Glutamatergic neuron (in vitro differentiated cells): ENCODE measurements at regions not wholly inside any gene's neighbourhood (a gene's known extent, or its start where the extent isn't known, plus 50 kb on each side); places are given as distances from the start of the nearest gene placed in this dataset.
"Not testable (repeated sequence)": the region's sequence is repeated elsewhere in the genome, so short reads cannot be mapped to it uniquely, and the experiment has no call there.

Source experiments
- DNase-seq: peaks from one replicate; pipeline ENCODE4 v3.0.0; 2022
- H3K27ac Mint-ChIP-seq: one replicate; pipeline ENCODE4 v1.8.0; 2020; ENCODE audit warnings: mild to moderate bottlenecking, mixed read lengths, inconsistent platforms; ENCODE audit not compliant: unreplicated experiment
- H3K27me3 Mint-ChIP-seq: one replicate; pipeline ENCODE4 v1.8.0; 2020; ENCODE audit warnings: mild to moderate bottlenecking, moderate library complexity, mixed read lengths, inconsistent platforms; ENCODE audit not compliant: unreplicated experiment
- H3K36me3 Mint-ChIP-seq: one replicate; pipeline ENCODE4 v1.8.0; 2020; ENCODE audit warnings: mild to moderate bottlenecking, mixed read lengths, inconsistent platforms; ENCODE audit not compliant: unreplicated experiment
- H3K4me1 Mint-ChIP-seq: one replicate; pipeline ENCODE4 v1.8.0; 2020; ENCODE audit warnings: mild to moderate bottlenecking, low read depth, mixed read lengths, inconsistent platforms; ENCODE audit not compliant: unreplicated experiment
- H3K4me3 Mint-ChIP-seq: one replicate; pipeline ENCODE4 v1.8.0; 2020; ENCODE audit warnings: mild to moderate bottlenecking, mixed read lengths, inconsistent platforms; ENCODE audit not compliant: unreplicated experiment
- H3K9me3 Mint-ChIP-seq: one replicate; pipeline ENCODE4 v1.8.0; 2020; ENCODE audit warnings: mild to moderate bottlenecking, moderate library complexity, mixed read lengths, inconsistent platforms; ENCODE audit not compliant: unreplicated experiment
- TF ChIP-seq, protein P1 (sequence below): fragments of 200-600 bp; sonication (generic); IDR thresholded peaks from one replicate; pipeline ENCODE4 v1.5.0; 2021; ENCODE audit not compliant: partially characterized antibody, unreplicated experiment

DNA sequence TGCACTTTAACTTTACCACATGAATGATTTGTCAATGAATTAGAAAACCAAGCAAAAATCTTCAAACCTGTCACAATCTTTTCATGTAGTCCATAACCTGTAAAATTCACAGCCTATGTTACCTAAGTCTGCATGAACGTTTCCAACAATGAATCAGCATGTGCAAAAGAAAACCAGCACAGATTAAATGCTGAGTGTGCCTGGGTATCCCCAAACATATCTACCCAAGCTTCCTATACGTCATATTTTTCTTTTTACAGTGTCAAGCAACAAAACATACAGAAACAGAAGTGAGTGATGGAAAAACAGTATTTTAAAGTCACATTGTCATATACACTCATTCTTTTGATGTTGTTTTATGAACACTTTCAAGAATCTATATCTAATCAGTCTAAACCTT lies 713.5 kb downstream of the RFPL4B start:
- H3K9me3 Mint-ChIP-seq = no peaks in the 10 kb centered on the region
- no peak overlapping the region for H3K27ac Mint-ChIP-seq
- H3K4me3 Mint-ChIP-seq = no peak overlapping the region
- DNase-seq = no peak
- no peaks in the 10 kb centered on the region for H3K36me3 Mint-ChIP-seq
- H3K4me1 Mint-ChIP-seq = peaks cover 2% of the 10 kb centered on the region
- TF ChIP-seq, protein P1, sequence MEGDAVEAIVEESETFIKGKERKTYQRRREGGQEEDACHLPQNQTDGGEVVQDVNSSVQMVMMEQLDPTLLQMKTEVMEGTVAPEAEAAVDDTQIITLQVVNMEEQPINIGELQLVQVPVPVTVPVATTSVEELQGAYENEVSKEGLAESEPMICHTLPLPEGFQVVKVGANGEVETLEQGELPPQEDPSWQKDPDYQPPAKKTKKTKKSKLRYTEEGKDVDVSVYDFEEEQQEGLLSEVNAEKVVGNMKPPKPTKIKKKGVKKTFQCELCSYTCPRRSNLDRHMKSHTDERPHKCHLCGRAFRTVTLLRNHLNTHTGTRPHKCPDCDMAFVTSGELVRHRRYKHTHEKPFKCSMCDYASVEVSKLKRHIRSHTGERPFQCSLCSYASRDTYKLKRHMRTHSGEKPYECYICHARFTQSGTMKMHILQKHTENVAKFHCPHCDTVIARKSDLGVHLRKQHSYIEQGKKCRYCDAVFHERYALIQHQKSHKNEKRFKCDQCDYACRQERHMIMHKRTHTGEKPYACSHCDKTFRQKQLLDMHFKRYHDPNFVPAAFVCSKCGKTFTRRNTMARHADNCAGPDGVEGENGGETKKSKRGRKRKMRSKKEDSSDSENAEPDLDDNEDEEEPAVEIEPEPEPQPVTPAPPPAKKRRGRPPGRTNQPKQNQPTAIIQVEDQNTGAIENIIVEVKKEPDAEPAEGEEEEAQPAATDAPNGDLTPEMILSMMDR = no peak
- no peaks in the 10 kb centered on the region for H3K27me3 Mint-ChIP-seq

- Mint-ChIP-seq H3K4me1 (peaks cover 2% of the 10 kb centered on the region), H3K27ac (no peak overlapping the region), H3K4me3 (no peak overlapping the region), H3K9me3 (peaks cover 1% of the 10 kb centered on the region), H3K27me3 (no peaks in the 10 kb centered on the region), H3K36me3 (no peaks in the 10 kb centered on the region)
- no peak for DNase-seq
- TF ChIP-seq, protein P1 = no peak
These were observed 718.5 kb downstream of the RFPL4B start for GRCh38 chr6:113065611-113066010.

DNA sequence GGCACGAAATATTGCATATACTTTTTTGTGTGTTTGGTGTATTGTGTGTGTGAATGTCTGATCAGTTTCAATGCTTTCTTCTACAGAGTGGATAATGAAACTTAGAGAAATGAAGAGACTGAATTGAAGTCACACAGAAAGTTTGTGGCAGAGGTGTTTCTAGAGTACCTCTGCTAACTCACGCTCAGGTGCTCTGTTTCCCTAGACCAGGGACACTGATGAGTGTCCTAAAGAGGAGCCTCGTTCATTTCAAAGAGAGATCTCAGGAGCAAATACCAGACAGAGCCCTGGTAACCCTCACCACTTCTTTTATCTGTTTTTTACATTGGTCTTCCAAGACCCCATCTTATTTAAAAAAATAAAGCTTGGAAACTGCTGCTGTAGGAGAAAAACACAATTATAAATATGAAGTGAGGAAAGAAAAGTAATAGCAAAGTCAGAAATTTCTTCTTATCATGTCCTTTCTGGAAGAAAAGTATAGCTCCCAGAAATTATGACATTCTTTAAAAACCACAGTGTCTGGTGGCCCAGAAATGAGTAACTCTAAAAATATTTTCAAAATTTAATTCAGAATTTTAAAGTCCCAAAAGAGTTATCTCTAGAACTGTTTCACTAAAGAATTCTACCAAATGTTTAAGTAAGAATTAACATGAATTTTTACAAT lies 720.6 kb downstream of the RFPL4B start:
- H3K36me3 Mint-ChIP-seq = no peaks in the 10 kb centered on the region
- H3K4me1 Mint-ChIP-seq = peaks cover 2% of the 10 kb centered on the region
- H3K27me3 Mint-ChIP-seq = no peaks in the 10 kb centered on the region
- peaks cover 2% of the 10 kb centered on the region for H3K9me3 Mint-ChIP-seq
- H3K27ac Mint-ChIP-seq = no peak overlapping the region
- no peak overlapping the region for H3K4me3 Mint-ChIP-seq
- TF ChIP-seq, protein P1 = no peak
- DNase-seq = no peak

- Mint-ChIP-seq H3K27me3 (no peaks in the 10 kb centered on the region), H3K27ac (no peak overlapping the region), H3K36me3 (no peaks in the 10 kb centered on the region), H3K9me3 (peaks cover 2% of the 10 kb centered on the region), H3K4me3 (no peak overlapping the region), H3K4me1 (peaks cover 2% of the 10 kb centered on the region)
- no peak for DNase-seq
- TF ChIP-seq, protein P1 = no peak
These were observed 721.4 kb downstream of the RFPL4B start for GRCh38 chr6:113068570-113068969.

DNA sequence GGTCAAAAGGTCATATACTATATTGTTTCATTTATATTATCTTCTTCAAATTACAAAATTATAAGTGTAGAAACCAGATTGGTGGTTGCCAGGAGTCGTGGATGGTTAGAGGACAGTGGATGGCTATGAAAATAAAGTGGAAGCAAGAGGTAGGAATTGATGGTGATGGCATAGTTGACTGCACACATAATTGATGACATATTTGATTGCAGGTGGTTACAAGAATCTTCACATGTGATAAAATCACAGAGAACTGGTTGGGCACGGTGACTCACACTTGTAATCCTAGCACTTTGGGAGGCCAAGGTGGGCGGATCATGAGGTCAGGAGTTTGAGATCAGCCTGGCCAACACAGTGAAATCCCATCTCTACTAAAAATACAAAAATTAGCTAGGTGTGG lies 723.6 kb downstream of the RFPL4B start:
- H3K36me3 Mint-ChIP-seq, H3K27ac Mint-ChIP-seq, H3K9me3 Mint-ChIP-seq, H3K4me3 Mint-ChIP-seq, DNase-seq, H3K27me3 Mint-ChIP-seq, H3K4me1 Mint-ChIP-seq: not testable (repeated sequence)
